Common myeloid progenitor, CD34-positive (primary cell): ENCODE measurements at regions not wholly inside any gene's neighbourhood (a gene's known extent, or its start where the extent isn't known, plus 50 kb on each side); places are given as distances from the start of the nearest gene placed in this dataset.

ENCODE experiments used
- CTCF ChIA-PET: fragments of 350-600 bp; sonication (Branson Sonifier 250); formaldehyde crosslinking; loops from one replicate; lab custom pipeline; 2021; ENCODE audit warnings: antibody characterized with exemption; lab: Charles Lee
- POLR2A ChIA-PET: fragments of 350-600 bp; sonication (Branson Sonifier 250); formaldehyde crosslinking; loops from one replicate; lab custom pipeline; 2021; ENCODE audit warnings: antibody characterized with exemption; lab: Charles Lee
- DNase-seq, 3 donors: peaks; one replicate each; pipeline versions ENCODE4 v3.0.0 to v3.0.0-alpha.2; 2013
- H3K27ac ChIP-seq, 2 experiments: 1 replicate in 1 of 2; 2 replicates in 1 of 2; pipeline ENCODE4 v1.7.0; 2013; ENCODE audit warnings: inconsistent platforms in 2 of 2, low read length in 2 of 2, mild to moderate bottlenecking in 2 of 2, low read depth in 1 of 2, moderate library complexity in 1 of 2; ENCODE audit not compliant: severe bottlenecking in 2 of 2, insufficient read depth in 1 of 2, poor library complexity in 1 of 2
- H3K27me3 ChIP-seq, 5 experiments: replicated peaks in 2 of 5; 1 replicate in 3 of 5; 2 replicates in 2 of 5; pipeline versions ENCODE4 v1.6.1 to v1.7.0; 2013; ENCODE audit warnings: low read length in 4 of 5, mild to moderate bottlenecking in 2 of 5, moderate library complexity in 2 of 5, inconsistent platforms in 1 of 5; ENCODE audit not compliant: insufficient read depth in 5 of 5, control insufficient read depth in 4 of 5
- H3K36me3 ChIP-seq, 4 experiments: 1 replicate in 2 of 4; 2 replicates in 2 of 4; pipeline versions ENCODE4 v1.6.1 to v1.7.0; 2013; ENCODE audit warnings: low read length in 3 of 4, control low read depth in 1 of 4, mild to moderate bottlenecking in 1 of 4; ENCODE audit not compliant: control insufficient read depth in 4 of 4, insufficient read depth in 4 of 4
- H3K4me1 ChIP-seq, 4 experiments: 1 replicate in 3 of 4; 2 replicates in 1 of 4; pipeline versions ENCODE4 v1.6.1 to v1.7.1; 2013; ENCODE audit warnings: low read length in 3 of 4, mild to moderate bottlenecking in 3 of 4, control low read depth in 1 of 4, inconsistent platforms in 1 of 4, moderate library complexity in 1 of 4; ENCODE audit not compliant: control insufficient read depth in 4 of 4, insufficient read depth in 4 of 4; ENCODE audit errors: control extremely low read depth in 1 of 4
- H3K4me3 ChIP-seq, 7 experiments: 1 replicate in 4 of 7; 2 replicates in 3 of 7; pipeline versions ENCODE4 v1.5.1 to v1.7.0; 2013; ENCODE audit warnings: mild to moderate bottlenecking in 7 of 7, low read length in 6 of 7, moderate library complexity in 6 of 7, inconsistent platforms in 2 of 7, low read depth in 2 of 7, control low read depth in 1 of 7; ENCODE audit not compliant: insufficient read depth in 4 of 7, control insufficient read depth in 1 of 7; ENCODE audit errors: extremely low read depth in 1 of 7
- H3K9me3 ChIP-seq, 5 experiments: 1 replicate in 4 of 5; 2 replicates in 1 of 5; pipeline versions ENCODE4 v1.6.1 to v1.7.1; 2013; ENCODE audit warnings: low read length in 4 of 5, mild to moderate bottlenecking in 2 of 5, inconsistent platforms in 1 of 5, low read depth in 1 of 5, moderate library complexity in 1 of 5; ENCODE audit not compliant: control insufficient read depth in 4 of 5, insufficient read depth in 2 of 5; ENCODE audit errors: control extremely low read depth in 1 of 5
- WGBS: methylation state at CpG from one replicate; pipeline ENCODE4 v1.1.5; 2013; ENCODE audit not compliant: insufficient coverage; 5-methylcytosine and 5-hydroxymethylcytosine counted together

GRCh38 chr3:177312491-177312890, 115.2 kb upstream of the TBL1XR1 start:
- no peak for DNase-seq
- CTCF ChIA-PET: interaction anchor here (1.1 to 1.6 kb wide), 3 partner anchors 8 to 15 kb away, joined by 3 to 5 read pairs (median 5); no protein-coding TSS in a partner anchor
- Histone ChIP-seq H3K27ac (no peak overlapping the region), H3K36me3 (no peaks in the 10 kb centered on the region), H3K9me3 (peaks cover 0 to 4% (median 0%) of the 10 kb centered on the region in 5 experiments), H3K4me1 (no peaks in the 10 kb centered on the region), H3K4me3 (no peak overlapping the region), H3K27me3 (no peaks in the 10 kb centered on the region)
- WGBS: 97% methylated on average over 5 of the region's 5 CpGs
- POLR2A ChIA-PET: no interaction called here

- Histone ChIP-seq H3K4me3 (no peak overlapping the region), H3K4me1 (no peaks in the 10 kb centered on the region), H3K27me3 (no peaks in the 10 kb centered on the region), H3K36me3 (no peaks in the 10 kb centered on the region), H3K9me3 (peaks cover 0 to 5% (median 0%) of the 10 kb centered on the region in 5 experiments), H3K27ac (no peak overlapping the region)
- DNase-seq: no peak
- POLR2A ChIA-PET: no interaction called here
- CTCF ChIA-PET: no interaction called here
- WGBS: no CpG with 5 or more reads among the region's 3 CpGs
Observed at GRCh38 chr3:177314897-177315296, 117.6 kb upstream of the TBL1XR1 start.

DNA sequence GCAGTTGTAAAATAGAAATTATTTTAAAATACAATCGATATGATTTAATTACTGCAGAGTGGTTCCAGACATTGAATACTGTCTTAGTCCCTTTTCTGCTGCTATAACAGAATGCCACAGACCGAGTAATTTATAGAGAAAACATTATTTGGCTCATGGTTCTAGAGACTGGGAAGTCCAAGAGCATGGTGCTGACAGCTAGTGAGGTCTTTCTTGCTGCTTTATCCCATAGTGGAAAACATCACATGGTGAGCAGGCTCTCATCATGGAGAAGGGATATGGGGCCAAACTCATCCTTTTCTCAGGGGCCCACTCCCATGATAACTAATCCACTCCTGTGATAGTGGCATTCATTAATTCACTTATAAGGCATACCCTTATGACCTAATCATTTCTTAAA, 120.0 kb upstream of the TBL1XR1 start:
- 100% methylated on average over 1 of the region's 2 CpGs for WGBS

GRCh38 chr3:177318559-177318958, 121.3 kb upstream of the TBL1XR1 start:
- Histone ChIP-seq H3K36me3 (no peaks in the 10 kb centered on the region), H3K9me3 (peaks cover 0 to 3% (median 0%) of the 10 kb centered on the region in 5 experiments), H3K4me3 (no peak overlapping the region), H3K27ac (no peak overlapping the region), H3K4me1 (peaks cover 22 to 32% (median 28%) of the 10 kb centered on the region in 4 experiments), H3K27me3 (no peaks in the 10 kb centered on the region)
- POLR2A ChIA-PET: no interaction called here
- no peak for DNase-seq
- CTCF ChIA-PET: no interaction called here
- WGBS: no CpG with 5 or more reads among the region's 1 CpG

More for the DNA sequence above, 120.0 kb upstream of the TBL1XR1 start:
- ChIA-PET POLR2A (no interaction called here), CTCF (no interaction called here)
- H3K27me3 ChIP-seq: no peaks in the 10 kb centered on the region
- peaks cover 0 to 3% (median 0%) of the 10 kb centered on the region in 5 experiments for H3K9me3 ChIP-seq
- peaks cover 17 to 19% (median 18%) of the 10 kb centered on the region in 4 experiments for H3K4me1 ChIP-seq
- H3K36me3 ChIP-seq: no peaks in the 10 kb centered on the region
- no peak for DNase-seq
- no peak overlapping the region for H3K4me3 ChIP-seq
- H3K27ac ChIP-seq: no peak overlapping the region

DNA sequence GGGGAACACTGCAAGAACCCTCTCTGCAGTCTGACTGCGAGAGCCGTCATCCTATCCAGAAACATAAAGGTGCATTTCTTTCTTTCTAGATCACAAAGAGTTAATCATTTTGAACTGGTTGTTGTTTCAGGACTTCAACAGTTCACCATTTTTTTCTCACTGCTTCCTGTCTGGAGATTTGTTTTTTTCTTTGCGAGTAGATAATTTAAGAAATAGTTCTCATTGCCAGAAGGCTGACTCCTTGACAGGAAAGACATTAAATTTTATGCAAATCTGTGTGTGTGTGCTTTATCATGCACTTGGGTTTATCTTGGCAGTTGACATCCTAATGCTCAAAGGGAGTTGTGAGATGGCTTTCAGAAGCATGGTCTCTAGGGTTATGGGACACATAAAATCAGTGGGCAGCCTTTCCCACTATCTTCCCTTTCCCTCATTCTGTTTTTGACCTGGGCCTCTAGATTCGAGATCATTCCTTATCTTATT, 123.5 kb upstream of the TBL1XR1 start:
- 48% methylated on average over 2 of the region's 4 CpGs for WGBS
- H3K27ac ChIP-seq: no peak overlapping the region
- peak in 2 of 3 donors; percentile 65 to 72 for DNase-seq
- peaks cover 24 to 46% (median 34%) of the 10 kb centered on the region in 4 experiments for H3K4me1 ChIP-seq
- ChIA-PET POLR2A (no interaction called here), CTCF (interaction anchor here (1.0 kb wide), 1 partner anchor 9 kb away, joined by 3 read pairs; no protein-coding TSS in a partner anchor)
- H3K36me3 ChIP-seq: no peaks in the 10 kb centered on the region
- no peaks in the 10 kb centered on the region for H3K27me3 ChIP-seq
- H3K9me3 ChIP-seq: peaks cover 0 to 6% (median 0%) of the 10 kb centered on the region in 5 experiments
- no peak overlapping the region for H3K4me3 ChIP-seq

GRCh38 chr3:177321819-177322218, 124.5 kb upstream of the TBL1XR1 start:
- no peak overlapping the region for H3K27ac ChIP-seq
- no peak overlapping the region for H3K4me3 ChIP-seq
- no CpG with 5 or more reads among the region's 6 CpGs for WGBS
- H3K4me1 ChIP-seq: peaks cover 24 to 46% (median 34%) of the 10 kb centered on the region in 4 experiments
- CTCF ChIA-PET: no interaction called here
- peak in 2 of 3 donors; percentile 65 to 82 for DNase-seq
- H3K9me3 ChIP-seq: peaks cover 0 to 6% (median 0%) of the 10 kb centered on the region in 5 experiments
- H3K27me3 ChIP-seq: no peaks in the 10 kb centered on the region
- no peaks in the 10 kb centered on the region for H3K36me3 ChIP-seq
- POLR2A ChIA-PET: interaction anchor here (0.5 kb wide), 1 partner anchor 105 kb away, joined by 3 read pairs; no protein-coding TSS in a partner anchor

DNA sequence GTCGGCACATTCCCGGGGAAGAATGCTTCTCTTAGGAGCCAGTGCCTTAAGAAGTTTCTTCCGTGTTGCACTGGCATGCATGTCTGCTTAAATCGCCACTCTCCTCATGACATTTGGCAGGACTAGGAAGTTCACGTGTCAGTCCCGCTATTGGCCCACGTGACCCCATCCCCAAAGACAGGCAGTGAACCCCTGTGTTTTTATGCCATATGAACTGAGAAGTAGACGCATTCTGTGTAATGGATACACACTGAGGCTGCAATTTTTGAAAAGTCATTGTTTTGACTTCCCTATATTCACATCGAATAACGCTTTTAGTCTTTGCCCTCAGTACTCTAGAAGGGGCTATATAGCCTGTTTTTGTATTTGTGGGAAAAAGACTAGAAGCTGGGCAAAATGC, 125.6 kb upstream of the TBL1XR1 start:
- Histone ChIP-seq H3K4me1 (peaks cover 24 to 46% (median 34%) of the 10 kb centered on the region in 4 experiments), H3K27me3 (no peaks in the 10 kb centered on the region), H3K9me3 (peaks cover 0 to 3% (median 0%) of the 10 kb centered on the region in 5 experiments), H3K27ac (peak overlapping the region in 1 of 2 experiments; percentile 36), H3K36me3 (no peaks in the 10 kb centered on the region), H3K4me3 (peak overlapping the region in 2 of 7 experiments; percentile 1 to 34)
- POLR2A ChIA-PET: no interaction called here
- CTCF ChIA-PET: interaction anchor here (1.0 to 1.1 kb wide), 2 partner anchors 14 to 35 kb away, joined by 3 read pairs; no protein-coding TSS in a partner anchor
- WGBS: 39% methylated on average over 7 of the region's 10 CpGs
- peak in 2 of 3 donors; percentile 65 to 74 for DNase-seq
